Activated T-cell treated with anti-CD3 and anti-CD28 coated beads, Interleukin-2, amount 50 U/mL, for 72 hours (primary cell): ENCODE measurements at regions not wholly inside any gene's neighbourhood (a gene's known extent, or its start where the extent isn't known, plus 50 kb on each side); places are given as distances from the start of the nearest gene placed in this dataset.

Source experiments
- ATAC-seq, 2 donors: fragments of 150-1000 bp; cut with Tn5 transposase; replicated peaks in 1 of 2; 2 replicates each; pipeline ENCODE4 v1.10.0; 2021; ENCODE audit warnings: moderate library complexity in 2 of 2, mild to moderate bottlenecking in 1 of 2
- DNase-seq, 2 donors: peaks; one replicate each; pipeline ENCODE4 v3.0.0; 2021 to 2022; ENCODE audit warnings: mixed read lengths in 1 of 2
- H3K27ac Mint-ChIP-seq: one replicate; pipeline ENCODE4 v1.8.0; 2022; ENCODE audit warnings: mild to moderate bottlenecking, moderate library complexity, mixed read lengths
- H3K27me3 Mint-ChIP-seq: one replicate; pipeline ENCODE4 v1.8.0; 2022; ENCODE audit warnings: low read depth, mixed read lengths
- H3K36me3 Mint-ChIP-seq, 2 donors: one replicate each; pipeline ENCODE4 v1.8.0; 2022; ENCODE audit warnings: mixed read lengths in 2 of 2, mild to moderate bottlenecking in 1 of 2; ENCODE audit not compliant: insufficient read depth in 2 of 2
- H3K4me1 Mint-ChIP-seq: one replicate; pipeline ENCODE4 v1.8.0; 2022; ENCODE audit warnings: low read depth, mixed read lengths
- H3K4me3 Mint-ChIP-seq, 2 donors: one replicate each; pipeline ENCODE4 v1.8.0; 2022; ENCODE audit warnings: mild to moderate bottlenecking in 2 of 2, mixed read lengths in 2 of 2, moderate library complexity in 2 of 2
- H3K9me3 Mint-ChIP-seq, 2 donors: one replicate each; pipeline ENCODE4 v1.8.0; 2022; ENCODE audit warnings: mixed read lengths in 2 of 2

DNA sequence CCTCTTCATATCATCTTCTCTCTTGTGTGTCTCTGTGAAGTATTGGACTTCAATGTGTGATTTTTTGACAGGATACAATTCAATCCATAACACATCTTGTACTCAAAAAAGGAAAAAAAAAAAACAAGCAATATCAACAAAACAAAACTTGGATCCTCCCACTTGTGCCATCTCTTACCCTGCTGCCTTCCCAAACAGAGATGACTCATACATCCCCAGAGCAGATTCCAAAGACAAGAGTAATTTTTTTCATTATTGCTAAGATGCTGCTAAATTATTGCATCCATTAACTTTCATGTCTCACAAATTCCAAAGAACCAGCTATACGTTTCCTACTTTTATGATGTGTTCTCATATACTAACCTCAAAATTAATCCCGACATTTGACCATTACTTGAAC is 479.2 kb downstream of the GBA3 start:
- no peak overlapping the region for H3K4me3 Mint-ChIP-seq
- H3K4me1 Mint-ChIP-seq = no peaks in the 10 kb centered on the region
- ATAC-seq (no peak), DNase-seq (no peak)
- H3K9me3 Mint-ChIP-seq = peaks cover 8 to 13% of the 10 kb centered on the region in 2 donors
- H3K27ac Mint-ChIP-seq = no peak overlapping the region
- peaks cover 2 to 3% of the 10 kb centered on the region in 2 donors for H3K36me3 Mint-ChIP-seq
- peaks cover 3% of the 10 kb centered on the region for H3K27me3 Mint-ChIP-seq

DNA sequence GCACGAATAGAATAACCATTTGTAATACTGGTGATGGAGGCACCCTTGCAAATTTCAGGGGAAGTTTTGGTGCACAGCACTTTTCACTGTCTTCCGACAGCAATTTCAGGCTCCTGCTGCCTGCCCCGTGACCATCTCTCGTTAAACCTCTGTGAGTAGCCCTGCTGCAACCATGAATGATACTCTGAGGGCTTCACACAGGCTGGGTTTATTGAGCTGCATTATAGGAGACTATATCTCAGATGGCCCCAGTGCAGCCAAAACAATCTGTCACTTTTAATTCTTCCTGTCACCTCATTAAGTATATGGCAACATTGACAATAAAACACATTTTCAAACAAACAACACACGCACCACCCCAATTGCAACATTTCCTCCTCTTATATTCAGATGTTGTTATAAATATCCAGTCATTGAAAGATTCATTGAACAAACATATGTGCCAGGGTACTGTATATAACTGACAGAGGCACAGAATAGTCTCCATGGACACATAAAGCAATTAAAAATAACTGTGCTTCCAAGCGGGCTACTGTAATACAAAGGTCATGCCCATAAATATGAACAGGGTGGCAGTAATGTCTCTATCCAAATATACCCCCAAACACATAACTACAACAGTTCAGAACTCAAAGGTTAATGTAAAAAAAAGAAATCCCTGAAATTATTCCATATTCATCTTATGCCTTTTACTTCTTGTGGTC is 477.0 kb downstream of the GBA3 start:
- Mint-ChIP-seq H3K9me3 (peaks cover 5 to 9% of the 10 kb centered on the region in 2 donors), H3K4me3 (no peak overlapping the region), H3K27ac (no peak overlapping the region), H3K4me1 (no peaks in the 10 kb centered on the region), H3K27me3 (no peaks in the 10 kb centered on the region), H3K36me3 (no peaks in the 10 kb centered on the region)
- DNase-seq = no peak
- ATAC-seq = no peak

DNA sequence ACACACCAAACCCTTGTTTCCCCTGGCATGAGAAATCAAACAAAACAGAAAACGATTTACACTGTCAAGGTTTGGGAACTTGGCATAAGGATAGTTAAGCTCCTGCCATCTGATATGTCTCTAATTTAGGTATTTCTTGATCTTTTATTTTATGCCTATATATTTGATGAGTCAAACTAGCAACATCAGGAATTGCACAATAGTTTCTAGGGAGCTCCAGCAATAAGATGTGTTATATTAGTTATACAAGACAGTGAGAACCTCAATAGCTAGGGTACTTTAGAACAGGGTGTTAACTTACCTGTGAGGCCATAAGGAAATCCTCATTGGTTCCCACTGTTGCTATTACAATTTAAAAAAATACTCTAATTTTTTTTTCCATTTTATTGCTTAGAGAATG is 474.2 kb downstream of the GBA3 start:
- H3K4me1 Mint-ChIP-seq = no peaks in the 10 kb centered on the region
- H3K36me3 Mint-ChIP-seq = no peaks in the 10 kb centered on the region
- ATAC-seq (no peak), DNase-seq (no peak)
- H3K27me3 Mint-ChIP-seq = no peaks in the 10 kb centered on the region
- H3K4me3 Mint-ChIP-seq = no peak overlapping the region
- peaks cover 0 to 5% of the 10 kb centered on the region in 2 donors for H3K9me3 Mint-ChIP-seq
- no peak overlapping the region for H3K27ac Mint-ChIP-seq

DNA sequence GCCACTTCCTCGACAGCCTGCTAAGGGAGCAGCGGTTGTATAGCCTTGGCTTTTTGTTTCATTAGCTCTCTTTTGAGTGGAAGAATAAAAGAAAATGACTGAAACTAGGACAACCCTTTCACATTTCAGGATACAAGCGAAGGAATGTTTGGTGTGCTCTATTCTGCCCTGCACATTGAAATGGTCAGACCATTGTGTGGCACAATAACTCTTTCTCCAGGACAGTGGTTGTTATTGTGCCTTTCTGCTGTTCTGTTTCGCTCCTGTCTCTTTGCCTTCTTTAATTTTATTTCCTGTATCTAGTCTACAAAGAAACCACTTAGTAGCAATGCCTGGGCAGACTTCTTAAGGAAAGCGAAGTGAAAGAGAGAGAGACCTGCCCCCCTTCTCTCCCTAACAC is 473.7 kb downstream of the GBA3 start:
- ATAC-seq = no peak
- no peaks in the 10 kb centered on the region for H3K27me3 Mint-ChIP-seq
- no peaks in the 10 kb centered on the region for H3K36me3 Mint-ChIP-seq

DNA sequence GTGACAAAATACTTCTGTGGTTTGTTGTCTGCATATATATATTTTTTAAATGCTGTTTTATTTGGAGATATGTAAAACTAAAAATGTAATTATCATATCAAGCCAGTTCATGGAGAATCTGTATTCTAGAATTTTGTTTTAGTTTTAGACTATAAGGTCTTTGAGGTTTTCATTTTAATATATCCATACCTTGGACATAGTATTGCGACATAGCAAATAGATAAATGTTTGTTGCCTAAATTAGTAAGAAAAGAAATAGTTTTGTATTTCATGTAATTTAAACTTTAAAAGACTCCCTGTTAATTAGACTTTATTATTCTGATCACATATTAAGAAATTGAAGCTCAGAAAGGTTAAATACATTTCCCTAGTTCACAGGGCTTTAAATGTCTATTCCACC is 472.9 kb downstream of the GBA3 start:
- no peaks in the 10 kb centered on the region for H3K27me3 Mint-ChIP-seq
- H3K36me3 Mint-ChIP-seq = no peaks in the 10 kb centered on the region
- ATAC-seq = no peak
- H3K4me1 Mint-ChIP-seq = no peaks in the 10 kb centered on the region
- DNase-seq = no peak
- H3K9me3 Mint-ChIP-seq = peaks cover 0 to 4% of the 10 kb centered on the region in 2 donors
- no peak overlapping the region for H3K27ac Mint-ChIP-seq
- no peak overlapping the region for H3K4me3 Mint-ChIP-seq

More for the DNA sequence above, 473.7 kb downstream of the GBA3 start:
- DNase-seq = no peak
- Mint-ChIP-seq H3K9me3 (peaks cover 0 to 4% of the 10 kb centered on the region in 2 donors), H3K4me3 (no peak overlapping the region), H3K4me1 (no peaks in the 10 kb centered on the region), H3K27ac (no peak overlapping the region)

DNA sequence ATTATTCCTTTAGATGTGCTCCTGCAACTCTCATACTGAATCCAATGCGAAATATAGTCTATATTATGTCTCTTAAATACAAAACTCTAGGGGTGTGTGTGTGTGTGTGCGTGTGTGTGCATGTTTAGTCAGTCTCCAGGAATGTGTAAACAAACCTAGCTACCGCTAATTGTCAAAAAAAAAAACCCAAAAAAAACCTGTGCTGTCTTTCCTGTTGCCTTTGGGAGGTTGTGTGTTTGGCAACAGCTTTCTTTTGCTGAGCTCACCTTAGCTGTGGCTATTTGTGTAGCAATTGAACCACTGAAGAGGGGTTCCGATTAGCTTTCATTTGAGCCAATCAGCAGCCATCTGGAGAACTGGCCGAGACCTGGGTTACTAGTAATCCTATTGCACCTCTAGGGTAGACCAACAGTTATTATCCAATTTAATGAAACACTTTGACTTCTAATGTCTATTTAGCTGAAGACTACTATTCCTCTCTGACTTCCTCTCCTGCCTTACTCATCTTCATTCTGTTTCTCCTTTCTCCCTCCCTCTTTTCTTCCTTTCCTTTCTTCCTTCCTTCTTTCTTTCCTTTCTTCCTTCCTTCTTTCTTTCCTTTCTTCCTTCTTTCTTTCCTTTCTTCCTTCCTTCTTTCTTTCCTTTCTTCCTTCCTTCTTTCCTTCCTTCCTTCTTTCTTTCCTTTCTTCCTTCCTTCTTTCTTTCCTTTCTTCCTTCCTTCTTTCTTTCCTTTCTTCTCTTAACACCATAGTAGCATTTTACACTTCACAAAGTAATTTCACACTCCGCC is 471.1 kb downstream of the GBA3 start:
- Mint-ChIP-seq H3K27ac (no peak overlapping the region), H3K4me3 (no peak overlapping the region), H3K4me1 (no peaks in the 10 kb centered on the region), H3K9me3 (peaks cover 0 to 4% of the 10 kb centered on the region in 2 donors), H3K36me3 (no peaks in the 10 kb centered on the region), H3K27me3 (no peaks in the 10 kb centered on the region)
- ATAC-seq (no peak), DNase-seq (no peak)

DNA sequence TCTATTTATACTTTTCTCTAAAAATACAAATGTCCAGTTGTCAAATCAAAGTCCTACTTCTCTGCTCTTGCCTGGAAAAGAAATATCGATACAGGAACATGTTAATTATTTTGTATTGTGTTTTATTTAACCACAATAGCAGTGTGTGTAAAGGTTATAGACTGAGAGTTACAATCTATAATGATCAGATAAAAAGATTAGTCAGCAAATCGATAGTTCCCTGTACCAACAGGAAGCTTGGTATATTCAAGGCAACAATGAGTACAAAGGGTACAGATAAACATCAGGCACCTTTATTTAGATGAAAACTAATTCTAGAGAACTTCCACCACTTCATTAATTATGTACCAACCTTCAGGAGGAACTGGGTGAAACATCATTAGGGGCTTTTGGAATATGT is 469.5 kb downstream of the GBA3 start:
- Mint-ChIP-seq H3K27ac (no peak overlapping the region), H3K4me3 (no peak overlapping the region), H3K36me3 (no peaks in the 10 kb centered on the region), H3K27me3 (peaks cover 5% of the 10 kb centered on the region), H3K9me3 (peaks cover 0 to 4% of the 10 kb centered on the region in 2 donors), H3K4me1 (no peaks in the 10 kb centered on the region)
- no peak for DNase-seq
- no peak for ATAC-seq

DNA sequence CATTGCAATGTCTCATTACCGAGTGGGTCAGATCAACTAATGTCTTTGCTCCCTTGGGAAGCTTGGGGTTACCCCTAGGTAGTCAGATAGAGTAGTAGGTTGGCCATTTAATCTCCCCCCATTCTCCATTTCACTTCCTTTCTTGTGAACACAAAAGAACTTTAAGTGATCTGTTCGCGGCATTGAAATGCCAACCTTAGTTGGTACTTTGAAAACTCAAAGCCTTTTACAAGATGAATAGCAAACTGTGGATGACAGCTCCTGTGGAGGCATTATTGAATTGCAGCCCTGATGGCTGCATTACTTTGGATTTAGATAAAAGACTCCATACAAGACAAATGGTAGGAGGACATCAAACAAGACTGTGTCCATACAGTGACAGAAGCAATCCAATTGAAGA is 469.1 kb downstream of the GBA3 start:
- Mint-ChIP-seq H3K9me3 (peaks cover 0 to 4% of the 10 kb centered on the region in 2 donors), H3K27ac (no peak overlapping the region), H3K36me3 (no peaks in the 10 kb centered on the region), H3K27me3 (peaks cover 6% of the 10 kb centered on the region), H3K4me1 (no peaks in the 10 kb centered on the region), H3K4me3 (no peak overlapping the region)
- no peak for DNase-seq
- ATAC-seq = no peak

DNA sequence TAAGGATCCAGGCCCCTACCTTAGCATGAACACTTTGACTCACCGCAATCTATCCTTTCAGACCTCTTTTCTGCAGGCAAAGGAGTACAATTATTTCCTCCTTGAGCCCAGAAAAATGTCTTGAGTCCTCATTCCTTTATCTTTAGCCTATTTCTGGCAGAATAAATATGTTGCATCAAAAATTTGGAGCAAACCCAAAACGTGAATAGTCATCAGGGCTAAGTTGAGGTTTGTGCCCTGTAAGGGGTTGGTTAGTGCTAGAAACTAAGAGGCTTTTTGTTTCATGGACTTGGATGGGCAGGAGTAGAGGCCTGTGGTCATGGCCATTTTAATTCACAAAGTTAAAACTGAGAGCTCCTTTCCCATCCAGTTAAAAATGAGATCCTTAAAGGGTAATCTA is 460.3 kb downstream of the GBA3 start:
- H3K27ac Mint-ChIP-seq = no peak overlapping the region
- DNase-seq = no peak
- no peaks in the 10 kb centered on the region for H3K4me1 Mint-ChIP-seq
- no peaks in the 10 kb centered on the region for H3K36me3 Mint-ChIP-seq
- H3K27me3 Mint-ChIP-seq = peaks cover 6% of the 10 kb centered on the region
- H3K4me3 Mint-ChIP-seq = no peak overlapping the region
- H3K9me3 Mint-ChIP-seq = no peaks in the 10 kb centered on the region
- no peak for ATAC-seq

DNA sequence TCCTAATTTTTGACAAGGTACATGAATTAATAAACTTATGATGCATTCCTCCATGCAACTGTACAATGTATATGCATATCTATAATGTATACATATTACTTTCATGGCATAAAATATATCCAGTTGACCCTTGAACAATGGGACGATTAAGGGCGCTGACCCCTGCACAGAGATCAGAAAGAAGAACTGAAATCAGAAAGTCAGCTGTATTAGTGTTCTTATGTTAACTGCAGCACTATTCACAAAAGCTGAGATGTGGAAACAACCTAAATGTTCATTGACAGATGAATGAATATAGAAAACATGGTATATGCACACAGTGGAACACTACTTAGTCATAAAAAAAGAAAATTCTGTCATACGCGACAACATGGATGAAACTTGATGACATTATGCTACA is 457.1 kb downstream of the GBA3 start:
- H3K36me3 Mint-ChIP-seq = no peaks in the 10 kb centered on the region
- H3K27me3 Mint-ChIP-seq = peaks cover 3% of the 10 kb centered on the region
- no peaks in the 10 kb centered on the region for H3K4me1 Mint-ChIP-seq
- H3K4me3 Mint-ChIP-seq = no peak overlapping the region
- ATAC-seq (no peak), DNase-seq (no peak)
- no peaks in the 10 kb centered on the region for H3K9me3 Mint-ChIP-seq
- H3K27ac Mint-ChIP-seq = no peak overlapping the region

DNA sequence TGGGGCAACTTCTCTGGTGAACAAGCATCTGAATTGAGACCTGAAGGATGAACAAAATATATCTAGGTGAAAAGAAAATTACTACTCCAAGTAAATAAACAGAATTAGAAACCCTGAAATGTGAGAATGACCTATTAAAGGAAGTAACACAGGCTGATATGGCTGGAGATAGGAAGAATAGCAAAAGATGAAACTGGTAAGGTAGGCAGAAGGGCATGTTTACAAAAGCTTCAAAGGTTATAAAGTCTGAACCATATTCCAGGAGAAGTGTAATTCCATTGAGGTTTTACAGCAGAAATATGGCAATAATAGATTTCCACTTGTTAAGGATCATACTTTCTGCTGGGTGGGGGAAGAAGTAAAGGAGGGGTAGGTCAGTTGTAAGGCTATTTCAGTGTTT is 452.0 kb downstream of the GBA3 start:
- DNase-seq (no peak), ATAC-seq (no peak)
- Mint-ChIP-seq H3K4me1 (no peaks in the 10 kb centered on the region), H3K27ac (no peak overlapping the region), H3K27me3 (peaks cover 5% of the 10 kb centered on the region), H3K36me3 (no peaks in the 10 kb centered on the region), H3K4me3 (no peak overlapping the region), H3K9me3 (no peaks in the 10 kb centered on the region)

DNA sequence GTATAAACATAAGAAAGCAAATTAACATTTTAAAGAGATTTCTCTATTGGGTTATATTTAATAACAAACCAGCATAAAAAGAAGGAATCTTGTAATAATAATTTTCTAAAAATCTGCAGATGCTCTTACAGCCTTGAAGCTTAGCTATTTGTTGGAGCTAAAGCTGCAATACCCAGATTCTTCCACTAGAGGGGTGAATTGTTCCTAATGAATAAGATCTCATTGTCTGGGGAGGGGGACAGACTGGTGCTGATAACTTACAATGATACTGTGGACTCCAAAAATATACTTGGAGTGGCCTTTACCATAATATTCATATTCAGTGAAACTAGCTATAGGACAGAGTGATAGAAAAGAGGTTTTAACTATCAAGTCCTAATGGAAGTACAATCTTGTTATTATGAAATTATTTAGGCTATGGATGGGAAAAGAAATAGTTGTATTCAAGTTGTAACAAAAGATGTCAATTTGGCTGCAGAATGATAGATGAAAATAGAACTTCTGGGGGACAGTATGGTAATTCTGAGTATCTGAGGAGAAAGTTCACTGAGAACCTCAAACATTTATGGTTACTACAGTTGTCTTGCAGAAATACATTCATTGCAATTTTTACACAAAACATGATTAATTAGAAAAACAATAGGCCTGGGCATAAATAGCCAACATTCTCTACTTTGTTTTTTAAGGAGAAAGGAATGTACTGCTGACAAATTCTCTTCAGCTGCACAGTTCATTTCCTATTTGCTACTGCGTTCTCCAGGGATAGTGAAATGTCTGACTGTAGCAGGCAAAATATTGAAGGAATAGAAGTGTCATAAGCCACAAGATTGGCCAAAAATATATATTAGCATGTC is 443.3 kb downstream of the GBA3 start:
- DNase-seq (peak in 1 of 2 donors; percentile 6), ATAC-seq (no peak)
- no peaks in the 10 kb centered on the region for H3K27me3 Mint-ChIP-seq
- no peaks in the 10 kb centered on the region for H3K4me1 Mint-ChIP-seq
- no peaks in the 10 kb centered on the region for H3K36me3 Mint-ChIP-seq
- H3K4me3 Mint-ChIP-seq = no peak overlapping the region
- H3K27ac Mint-ChIP-seq = no peak overlapping the region
- H3K9me3 Mint-ChIP-seq = no peaks in the 10 kb centered on the region

DNA sequence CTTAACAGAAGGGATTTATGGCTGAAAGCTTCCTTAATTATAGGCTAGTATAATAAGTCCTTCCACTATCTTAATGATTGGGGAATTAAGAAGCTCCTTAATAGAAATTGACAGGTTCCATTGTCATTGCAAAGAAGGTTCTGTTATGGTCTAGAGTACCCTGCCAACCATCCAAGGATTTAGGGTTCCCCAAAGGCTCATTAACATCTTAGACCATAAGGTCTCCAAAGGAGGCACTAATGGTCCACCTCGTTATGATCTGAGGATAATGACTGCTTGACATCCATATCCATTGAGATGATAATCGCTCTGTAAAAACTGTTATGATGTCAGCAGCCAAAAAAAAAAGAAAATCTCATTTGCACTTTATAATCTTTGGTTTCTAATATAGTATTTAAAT is 441.6 kb downstream of the GBA3 start:
- Mint-ChIP-seq H3K27ac (no peak overlapping the region), H3K4me3 (no peak overlapping the region)
- ATAC-seq = no peak

More for the DNA sequence above, 441.6 kb downstream of the GBA3 start:
- Mint-ChIP-seq H3K4me1 (no peaks in the 10 kb centered on the region), H3K27me3 (no peaks in the 10 kb centered on the region), H3K9me3 (no peaks in the 10 kb centered on the region), H3K36me3 (no peaks in the 10 kb centered on the region)
- DNase-seq = no peak
